HS-27A (cell line): ENCODE measurements at regions not wholly inside any gene's neighbourhood (a gene's known extent, or its start where the extent isn't known, plus 50 kb on each side); places are given as distances from the start of the nearest gene placed in this dataset.
"Not testable (repeated sequence)": the region's sequence is repeated elsewhere in the genome, so short reads cannot be mapped to it uniquely, and the experiment has no call there.

Source experiments
- DNase-seq: peaks from one replicate; pipeline ENCODE4 v3.0.0-alpha.2; 2012; ENCODE audit warnings: low read depth, missing footprints

GRCh38 chr6:11427091-11427722 is 110.3 kb upstream of the TMEM170B start:
- DNase-seq, result no peak

DNA sequence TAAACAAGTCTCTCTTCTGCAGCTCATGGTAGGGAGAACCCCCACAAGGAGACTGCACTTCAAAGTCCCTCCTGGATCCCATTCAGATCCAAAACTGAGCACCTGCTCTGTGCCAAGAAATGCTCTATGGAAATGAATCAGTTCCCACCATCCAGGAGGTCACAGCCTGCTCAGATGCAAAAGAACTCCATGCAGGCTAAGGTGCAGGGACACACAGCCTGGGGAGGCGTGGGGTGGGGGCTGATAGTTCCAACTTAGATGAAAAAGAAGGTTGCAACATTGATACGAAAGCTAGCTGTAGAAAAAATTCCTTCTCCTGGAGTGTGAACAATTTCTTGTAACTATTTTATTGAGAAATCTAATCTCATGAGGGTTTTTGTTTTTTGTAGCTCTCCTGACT is 111.0 kb upstream of the TMEM170B start:
- DNase-seq, result no peak

GRCh38 chr6:11425876-11426275 is 111.7 kb upstream of the TMEM170B start:
- no peak for DNase-seq

GRCh38 chr6:11425431-11425871 is 112.1 kb upstream of the TMEM170B start:
- no peak for DNase-seq

DNA sequence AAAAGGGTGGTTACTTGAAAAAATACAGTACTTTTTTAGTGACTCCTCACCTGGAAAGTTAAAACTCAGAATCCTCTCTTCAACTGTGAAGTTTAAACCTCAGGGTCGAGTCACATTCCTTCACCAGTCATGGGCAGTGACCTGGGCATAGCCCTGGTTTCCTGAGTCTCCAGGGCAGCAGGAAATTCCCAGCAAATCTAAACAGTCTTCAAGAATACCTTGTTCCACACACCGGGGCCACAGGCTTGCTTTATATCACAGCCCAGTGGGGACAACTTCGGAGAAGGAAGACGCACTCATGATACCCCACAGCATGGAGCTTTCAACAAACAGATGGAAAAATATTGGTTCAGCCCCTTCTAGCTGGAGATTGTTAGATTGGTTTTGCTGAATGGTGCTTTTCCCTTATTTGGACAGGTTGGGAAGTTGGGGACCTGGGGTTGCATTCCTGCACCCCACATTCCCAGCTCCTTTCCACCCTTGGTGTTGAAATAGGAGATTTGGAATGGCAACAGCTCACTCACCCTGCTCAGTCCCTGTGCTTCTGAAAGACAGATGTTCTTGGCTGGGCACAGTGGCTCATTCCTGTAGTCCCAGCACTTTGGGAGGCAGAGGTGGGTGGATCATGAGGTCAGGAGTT is 113.0 kb upstream of the TMEM170B start:
- DNase-seq, result no peak

GRCh38 chr6:11423667-11424066 is 113.9 kb upstream of the TMEM170B start:
- no peak for DNase-seq

DNA sequence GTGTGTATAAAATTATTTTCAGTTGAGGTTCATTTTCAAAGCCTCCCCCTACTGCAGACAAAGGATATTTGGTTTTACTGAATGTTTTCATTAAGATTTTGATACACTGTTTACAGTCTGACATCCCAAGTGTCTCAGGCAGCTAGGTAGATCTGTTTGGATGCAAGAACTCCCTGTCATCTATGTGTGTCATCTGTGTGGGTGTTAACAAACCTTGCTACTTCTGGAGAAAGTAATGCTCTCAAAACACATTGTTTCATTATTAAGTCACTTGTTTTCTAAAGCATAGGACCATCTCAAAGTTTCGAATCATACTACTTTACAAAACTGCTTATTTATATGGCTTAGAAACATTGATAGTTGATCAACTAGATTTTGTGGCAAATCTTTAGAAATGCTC is 114.5 kb upstream of the TMEM170B start:
- DNase-seq, result no peak

GRCh38 chr6:11419763-11420453 is 117.6 kb upstream of the TMEM170B start:
- no peak for DNase-seq

DNA sequence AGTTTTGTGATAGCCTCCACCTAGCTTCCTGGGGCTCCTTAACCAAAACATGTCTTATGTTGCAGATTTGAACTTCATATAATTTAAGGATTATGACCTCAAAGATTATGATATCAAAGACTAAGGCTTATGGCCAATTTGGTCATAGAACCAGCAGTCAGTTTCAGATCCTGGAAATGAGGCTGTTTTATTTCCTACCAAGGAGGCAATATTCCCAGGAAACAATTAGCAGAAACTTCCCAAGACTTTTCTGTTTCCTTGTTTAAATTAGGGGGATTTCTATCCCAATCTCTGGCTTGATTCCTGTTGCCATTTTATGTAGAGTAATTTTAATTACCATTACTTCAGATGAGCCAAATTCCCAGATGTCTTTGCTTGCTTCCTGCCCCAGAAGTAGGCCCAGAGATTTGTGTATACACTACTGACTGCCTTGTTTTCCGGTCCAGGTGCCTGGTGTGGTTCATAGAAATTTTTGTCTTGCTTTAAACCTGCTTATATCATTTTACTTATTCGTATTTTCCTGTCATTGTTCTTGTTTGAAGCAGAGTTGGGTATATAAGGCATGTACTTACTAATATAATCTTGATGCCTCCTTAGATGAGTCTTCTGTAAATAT is 119.2 kb upstream of the TMEM170B start:
- DNase-seq, result no peak

DNA sequence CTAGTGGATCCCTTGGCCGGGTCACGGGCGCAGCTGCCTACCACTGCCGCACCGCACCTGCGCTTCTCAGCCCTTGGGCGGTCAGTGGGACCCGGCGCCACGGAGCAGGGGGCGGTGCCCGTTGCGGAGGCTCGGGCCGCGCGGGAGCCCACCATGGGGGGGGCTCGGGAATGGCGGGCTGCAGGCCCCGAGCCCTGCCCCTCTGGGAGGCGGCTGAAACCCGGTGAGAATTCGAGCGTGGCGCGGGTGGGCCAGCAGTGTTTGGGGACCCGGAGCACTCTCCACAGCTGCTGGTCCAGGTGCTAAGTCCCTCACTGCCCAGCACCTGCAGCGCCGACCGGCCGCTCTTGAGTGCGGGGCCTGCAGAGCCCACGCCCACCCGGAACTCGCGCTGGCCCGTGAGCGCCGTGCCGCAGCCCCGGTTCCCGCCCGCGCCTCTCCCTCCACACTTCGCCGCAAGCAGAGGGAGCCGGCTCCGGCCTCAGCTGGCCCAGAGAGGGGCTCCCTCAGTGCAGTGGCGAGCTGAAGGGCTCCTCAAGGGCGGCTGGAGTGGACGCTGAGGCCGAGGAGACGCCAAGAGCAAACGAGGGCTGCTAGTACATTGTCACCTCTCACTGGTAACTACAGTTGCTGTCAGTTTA is 120.5 kb upstream of the TMEM170B start:
- DNase-seq, result no peak

- DNase-seq, result not testable (repeated sequence)
These were observed 121.2 kb upstream of the TMEM170B start for GRCh38 chr6:11416099-11416935.

- no peak for DNase-seq
These were observed 122.0 kb upstream of the TMEM170B start for GRCh38 chr6:11415557-11415956.

DNA sequence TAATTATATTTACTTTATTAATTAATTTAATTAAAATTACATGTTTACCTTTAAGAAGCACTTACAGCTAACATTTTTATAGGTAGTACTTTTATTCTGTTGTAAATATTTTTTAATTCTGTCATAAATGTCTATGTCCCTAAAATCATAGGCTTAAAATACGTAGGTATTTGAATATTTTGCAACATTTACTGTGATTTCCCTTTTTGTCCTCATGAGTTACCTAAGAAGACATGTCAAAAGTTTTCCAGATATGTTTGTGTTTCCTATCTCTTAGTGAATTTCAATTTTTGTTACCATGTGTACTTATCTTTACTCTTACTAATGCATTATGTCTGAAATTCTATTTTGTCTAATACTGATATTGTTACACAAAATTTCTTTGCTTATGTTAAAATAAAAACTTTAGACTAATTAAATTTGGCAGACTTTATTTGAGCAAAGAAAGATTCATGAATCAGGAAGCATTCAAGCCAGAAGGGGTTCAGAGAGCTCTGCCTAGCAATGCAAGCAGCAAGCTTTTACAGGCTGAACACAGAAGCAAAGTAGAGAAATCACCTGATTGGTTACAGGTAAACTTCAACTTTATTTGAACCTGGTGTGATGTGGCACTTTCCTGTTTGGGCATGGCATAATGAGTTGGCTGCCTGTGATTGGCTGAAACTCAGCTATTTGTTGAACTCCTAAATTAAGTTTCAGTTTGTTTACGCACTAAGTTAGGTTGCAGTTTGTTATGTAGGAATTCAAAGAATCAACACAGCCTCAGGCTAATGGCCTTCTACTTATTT is 123.2 kb upstream of the TMEM170B start:
- no peak for DNase-seq

DNA sequence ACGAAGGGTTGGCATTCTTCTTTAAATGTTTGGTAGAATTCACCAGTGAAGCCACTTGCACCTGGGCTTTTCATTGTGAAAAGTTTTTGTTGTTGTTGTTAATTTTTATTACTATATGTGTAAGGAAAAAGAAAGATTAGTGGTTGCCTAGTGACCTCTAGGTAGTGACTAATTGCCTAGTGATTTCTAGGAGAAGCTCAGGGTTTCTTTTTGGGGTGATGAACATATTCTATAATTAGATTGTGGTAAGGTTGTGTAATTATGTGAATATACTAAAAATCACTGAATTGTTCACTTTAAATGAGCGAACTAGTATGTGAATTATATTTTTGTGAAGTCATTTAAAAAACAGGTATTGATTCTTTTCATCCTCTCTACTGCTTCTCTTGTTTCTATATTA is 123.8 kb upstream of the TMEM170B start:
- no peak for DNase-seq

- no peak for DNase-seq
These were observed 124.3 kb upstream of the TMEM170B start for GRCh38 chr6:11413117-11413687.

DNA sequence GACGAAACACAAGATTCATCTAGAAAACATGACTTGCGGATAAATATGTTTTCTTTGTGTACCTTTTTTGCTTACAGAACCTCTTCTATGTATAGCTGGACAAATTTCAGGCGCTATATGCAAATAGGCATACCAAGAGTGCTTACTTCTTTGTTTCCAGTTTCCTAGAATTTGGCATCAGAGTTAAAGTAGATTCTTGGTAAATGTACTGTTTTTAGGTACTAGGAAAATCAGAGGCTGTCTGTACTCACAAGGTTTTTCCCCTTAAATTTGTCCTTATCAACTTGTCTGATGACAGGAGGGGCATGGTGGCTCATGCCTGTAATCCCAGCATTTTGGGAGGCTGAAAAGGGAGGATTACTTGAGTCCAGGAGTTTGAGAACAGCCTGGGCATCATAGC is 124.9 kb upstream of the TMEM170B start:
- no peak for DNase-seq

DNA sequence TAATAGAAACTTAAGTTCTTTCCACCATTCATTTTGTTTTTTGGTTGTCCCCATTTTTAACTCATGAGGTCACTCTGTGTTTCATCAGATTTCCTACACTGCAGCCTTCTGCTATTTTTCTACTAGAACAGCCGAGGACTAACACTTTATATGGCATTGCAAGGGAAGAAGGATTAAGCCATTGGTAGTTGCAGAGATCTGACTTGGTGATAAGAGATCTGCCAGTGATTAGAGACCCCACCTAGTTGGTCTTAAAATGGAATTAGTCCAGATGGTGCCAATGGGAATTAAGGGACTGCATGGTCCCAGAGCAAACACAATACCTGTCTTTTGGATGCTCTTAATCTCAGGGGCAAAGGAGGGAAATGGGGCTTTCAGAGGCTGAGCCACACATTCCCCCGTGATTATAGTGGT is 125.5 kb upstream of the TMEM170B start:
- DNase-seq, result peak; percentile 70

GRCh38 chr6:11411593-11411992 is 126.0 kb upstream of the TMEM170B start:
- DNase-seq, result no peak

- DNase-seq, result no peak
These were observed 126.8 kb upstream of the TMEM170B start for GRCh38 chr6:11410539-11411307.

DNA sequence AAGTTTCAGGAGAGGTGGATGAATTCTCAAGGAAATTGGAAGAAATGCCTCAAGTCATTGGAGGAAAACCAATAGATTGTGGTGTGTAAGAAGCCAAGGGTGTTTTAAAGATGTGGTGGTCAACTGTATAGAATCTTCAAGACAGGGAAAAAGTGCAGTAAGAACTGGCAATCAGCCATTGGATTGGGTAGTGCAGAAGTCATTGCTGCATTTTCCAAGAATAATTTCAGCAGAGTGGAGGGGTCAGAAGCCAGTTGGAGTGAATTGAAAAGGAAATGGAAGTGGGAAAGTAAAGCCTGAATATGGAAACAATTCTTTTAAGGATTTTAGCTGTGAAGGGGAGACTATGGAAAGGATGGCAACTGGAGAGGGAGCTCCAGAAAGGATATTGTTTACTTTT is 128.2 kb upstream of the TMEM170B start:
- no peak for DNase-seq
